ENCODE measurements at regions not wholly inside any gene's neighbourhood (a gene's known extent, or its start where the extent isn't known, plus 50 kb on each side); places are given as distances from the start of the nearest gene placed in this dataset.

GRCh38 chr1:61523893-61524605 is 200.9 kb downstream of the TM2D1 start:
- TF ChIP-seq SRF (IDR thresholded peaks at IDR 0.05; ENCODE audit: low read depth, low read length) (no peak), PHF8 (conservative IDR thresholded peaks at IDR 0.05; ENCODE audit: low read depth, low read length) (no peak), RAD21 (IDR thresholded peaks at IDR 0.05 in 1 of 2, conservative IDR thresholded peaks at IDR 0.05 in 1 of 2; ENCODE audit: low read depth in 2 of 2, low read length in 2 of 2) (no peak), CTCF (IDR thresholded peaks at IDR 0.05; ENCODE audit: control extremely low read depth in 1 of 3, insufficient read depth in 1 of 3, low read depth in 1 of 3, low read length in 3 of 3) (no peak), SP1 (IDR thresholded peaks at IDR 0.05; ENCODE audit: low read depth, low read length) (no peak), RFX5 (IDR thresholded peaks at IDR 0.05; ENCODE audit: borderline replicate concordance, low read depth, low read length) (no peak), EP300 (IDR thresholded peaks at IDR 0.05; ENCODE audit: borderline replicate concordance in 1 of 2, low read depth in 2 of 2, low read length in 2 of 2) (no peak), POLR2A (IDR thresholded peaks at IDR 0.05; ENCODE audit: control extremely low read depth in 1 of 2, low read depth in 2 of 2, low read length in 2 of 2) (no peak), CEBPB (IDR thresholded peaks at IDR 0.05; ENCODE audit: low read depth, low read length) (no peak), POLR2AphosphoS5 (IDR thresholded peaks at IDR 0.05; ENCODE audit: low read depth, low read length) (no peak)
